ENCODE measurements at regions not wholly inside any gene's neighbourhood (a gene's known extent, or its start where the extent isn't known, plus 50 kb on each side); places are given as distances from the start of the nearest gene placed in this dataset.
A peak's percentile ranks its signal among the peaks of the same experiment; 100 is the strongest.
"Not testable (repeated sequence)": the region's sequence is repeated elsewhere in the genome, so short reads cannot be mapped to it uniquely, and the experiment has no call there.

DNA sequence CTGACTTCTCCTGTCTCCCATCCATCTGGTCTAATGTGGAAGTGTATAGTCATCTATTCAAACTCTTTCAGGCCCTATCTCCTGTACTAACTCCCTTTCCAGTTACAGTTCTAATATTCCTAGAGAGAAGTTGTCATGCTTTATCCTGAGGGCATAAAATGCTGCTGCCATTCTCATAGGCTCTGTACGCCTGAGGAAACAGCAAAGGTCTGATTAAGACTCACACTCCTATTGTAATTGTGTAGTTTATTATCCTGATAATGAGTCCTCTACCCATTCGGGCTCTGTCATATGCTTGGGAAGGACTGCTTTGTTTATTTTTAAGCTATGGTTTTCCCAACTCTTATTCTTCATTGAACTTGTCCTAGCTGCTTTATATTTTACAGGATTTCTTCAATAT, 290.4 kb downstream of the TMEM38B start:
- DNase-seq: no peak

DNA sequence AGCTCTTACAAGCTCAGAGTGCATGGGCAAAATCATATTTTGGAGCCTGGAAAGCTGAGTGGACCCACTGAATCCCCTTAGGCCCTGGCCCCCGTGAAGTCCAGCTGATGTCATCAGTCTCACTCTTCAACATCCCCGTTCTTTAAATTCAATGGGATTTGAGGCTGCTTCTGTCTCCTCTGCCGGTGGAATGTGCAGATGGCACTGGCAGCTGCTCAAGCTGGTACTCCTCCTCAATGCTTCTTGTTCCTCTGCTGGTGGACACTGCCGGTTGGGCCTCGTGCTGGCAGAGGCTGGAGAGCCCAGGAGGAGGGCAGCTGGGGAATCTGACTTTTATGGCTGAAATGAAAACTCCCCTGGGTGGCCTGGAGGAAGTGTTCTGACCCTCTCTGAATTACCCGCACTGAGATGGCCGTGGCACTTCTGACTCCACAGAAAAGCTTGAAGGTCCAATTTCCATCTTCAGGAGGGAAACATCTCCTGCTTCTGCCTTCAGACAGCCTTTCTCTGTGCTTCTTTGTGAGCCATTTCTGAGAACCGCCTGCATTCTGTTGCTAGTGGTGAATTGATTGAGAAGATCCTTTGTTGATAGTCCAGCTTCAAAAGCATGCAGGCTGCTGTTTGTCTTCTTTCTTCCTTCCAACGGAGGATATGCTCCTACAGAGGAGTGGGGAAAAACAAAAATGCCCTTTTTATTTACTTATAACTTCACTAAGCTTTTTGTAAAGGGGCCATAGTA, 298.9 kb downstream of the TMEM38B start:
- DNase-seq: no peak

DNA sequence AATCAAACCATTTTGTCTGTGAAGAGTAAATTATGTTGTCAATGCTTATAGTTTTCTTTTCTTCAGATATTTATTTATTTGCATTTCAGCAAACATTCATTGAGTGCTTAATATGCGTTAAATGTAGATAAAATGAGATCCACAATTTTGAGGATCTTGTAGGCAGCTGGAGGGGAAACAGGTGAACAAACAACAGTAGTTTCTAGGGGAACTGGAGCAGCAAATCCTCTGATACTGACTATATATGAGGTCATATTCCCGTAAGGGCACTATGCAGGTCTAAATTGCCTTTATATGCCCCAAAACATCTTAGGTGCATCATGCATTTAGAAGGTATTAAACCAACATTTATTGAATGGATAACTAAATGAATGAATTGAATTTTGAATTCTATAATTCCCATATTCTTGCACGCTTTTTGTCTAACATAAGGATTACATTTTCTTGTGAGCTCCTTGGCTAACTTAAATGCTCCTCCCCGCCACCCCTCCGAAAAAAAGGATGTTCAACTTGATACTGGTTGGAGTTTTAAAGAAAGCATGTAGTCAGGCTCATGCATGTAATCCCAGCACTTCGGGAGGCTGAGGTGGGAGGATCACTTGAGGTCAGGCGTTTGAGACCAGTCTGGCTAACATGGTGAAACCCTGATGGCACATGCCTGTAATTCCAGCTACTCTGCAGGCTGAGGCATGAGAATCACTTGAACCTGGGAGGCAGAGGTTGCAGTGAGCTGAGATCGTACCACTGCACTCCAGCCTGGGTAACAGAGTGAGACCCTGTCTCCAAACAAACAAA, 299.8 kb downstream of the TMEM38B start:
- no peak for DNase-seq

DNA sequence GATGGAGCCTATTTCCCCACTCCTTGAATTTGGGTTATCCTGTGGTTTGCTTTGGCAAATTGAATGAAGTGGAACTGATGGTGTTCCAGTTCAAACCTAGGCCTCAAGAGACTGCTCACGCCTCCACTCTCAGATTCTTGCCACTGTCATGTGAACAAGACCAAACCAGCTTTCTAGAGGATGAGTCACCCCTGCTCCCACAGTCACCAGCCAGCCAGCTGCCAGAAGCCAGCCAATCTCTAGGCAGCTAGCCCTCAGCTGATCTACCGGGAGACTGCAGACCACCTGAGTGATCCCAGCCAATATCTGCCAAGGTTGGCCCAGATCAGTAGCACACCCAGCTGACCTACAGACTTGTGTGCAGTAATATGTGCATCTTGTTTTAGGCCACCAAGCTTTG, 300.6 kb downstream of the TMEM38B start:
- DNase-seq: no peak

DNA sequence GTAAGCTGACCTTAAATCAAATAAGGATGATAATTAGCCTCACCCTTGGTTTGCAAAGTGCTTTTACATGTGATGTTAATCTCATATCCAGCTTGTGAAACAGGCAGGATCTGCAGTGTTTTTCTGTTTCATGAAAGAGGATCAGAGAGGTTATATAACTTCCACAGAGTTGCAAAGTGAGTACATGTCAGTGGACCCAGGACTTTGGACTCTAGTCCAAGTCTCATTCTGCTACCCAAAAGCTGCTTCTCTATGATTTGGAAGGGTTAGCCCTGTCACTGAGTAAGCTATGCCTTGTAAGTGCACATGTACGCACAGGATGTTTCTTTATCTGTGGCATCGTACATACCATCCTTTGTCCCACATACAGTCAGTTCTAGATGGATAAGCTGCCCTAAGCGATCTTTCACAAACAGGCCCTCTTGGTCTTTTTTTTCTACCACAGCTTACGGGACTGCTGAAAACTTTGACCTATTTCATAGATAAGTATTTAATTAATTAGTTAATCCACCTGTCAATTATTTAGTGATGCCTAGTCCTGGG, 322.9 kb downstream of the TMEM38B start:
- no peak for DNase-seq

DNA sequence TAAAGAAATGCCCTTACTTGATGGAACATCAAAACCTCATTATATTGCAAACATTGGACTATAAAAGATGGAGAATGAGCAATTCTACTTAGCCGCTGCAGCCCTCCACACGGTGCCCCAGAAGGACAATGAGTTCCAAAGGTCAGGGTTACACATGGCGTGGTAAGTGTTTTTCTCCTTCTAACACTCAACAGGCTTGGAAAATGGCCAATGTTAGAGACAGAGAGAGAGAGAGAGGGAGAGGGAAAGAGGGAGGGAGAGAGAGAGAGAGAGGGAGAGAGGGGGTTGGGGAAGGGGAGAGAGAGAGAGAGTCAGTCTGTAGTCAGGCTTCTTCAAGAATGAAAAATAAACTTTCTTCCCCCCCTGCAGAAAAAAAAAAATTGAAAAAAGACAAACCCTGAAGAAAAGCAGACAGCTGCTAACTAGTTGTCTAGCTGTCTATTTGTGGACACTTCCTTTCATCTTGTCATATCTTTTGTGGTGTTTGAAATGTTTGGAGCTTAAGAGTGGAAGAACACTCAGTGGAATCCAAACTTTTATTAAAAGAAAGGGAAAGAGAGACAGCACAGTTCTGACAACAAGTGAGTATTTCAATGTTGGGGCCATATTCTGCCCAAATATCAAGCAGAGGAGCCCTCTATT, 324.8 kb downstream of the TMEM38B start:
- DNase-seq: no peak

DNA sequence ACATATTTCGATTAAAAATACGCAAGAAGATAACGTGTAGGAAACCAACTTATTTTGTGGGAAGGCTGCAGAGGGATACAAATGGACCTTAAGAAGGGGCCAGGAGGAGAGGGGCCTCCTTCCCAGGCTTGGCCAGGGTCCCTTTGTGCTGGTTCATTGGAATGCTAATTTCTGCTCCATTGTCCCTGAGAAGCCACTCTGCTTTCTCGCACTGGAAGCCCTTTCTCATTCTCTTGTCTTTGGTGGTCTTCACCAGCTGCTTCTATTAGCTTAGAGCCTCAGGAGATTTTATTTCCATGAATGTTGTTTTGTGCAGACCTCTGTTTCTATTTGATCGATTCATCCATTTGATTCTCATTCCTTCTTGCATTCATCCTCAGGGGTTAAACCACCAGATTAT, 325.4 kb downstream of the TMEM38B start:
- no peak for DNase-seq

DNA sequence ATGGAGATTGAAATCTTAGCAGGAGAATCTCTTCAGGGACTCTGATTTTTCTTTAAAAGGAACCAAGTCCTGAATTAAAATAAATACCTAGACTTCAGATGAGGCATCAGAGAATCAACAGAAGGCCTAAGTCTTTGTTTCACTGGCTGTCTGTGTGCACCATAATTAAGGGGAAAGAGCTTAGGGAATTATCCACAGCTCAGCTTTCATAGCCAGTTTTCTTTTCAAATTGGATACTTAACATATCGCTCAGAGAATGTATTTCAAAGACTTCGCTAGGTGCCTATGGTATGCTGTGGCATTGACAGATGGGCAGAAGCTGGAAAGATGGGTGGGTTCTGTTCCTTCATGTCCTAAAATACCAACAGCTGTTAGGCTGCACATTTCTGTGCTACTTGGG, 325.8 kb downstream of the TMEM38B start:
- no peak for DNase-seq

DNA sequence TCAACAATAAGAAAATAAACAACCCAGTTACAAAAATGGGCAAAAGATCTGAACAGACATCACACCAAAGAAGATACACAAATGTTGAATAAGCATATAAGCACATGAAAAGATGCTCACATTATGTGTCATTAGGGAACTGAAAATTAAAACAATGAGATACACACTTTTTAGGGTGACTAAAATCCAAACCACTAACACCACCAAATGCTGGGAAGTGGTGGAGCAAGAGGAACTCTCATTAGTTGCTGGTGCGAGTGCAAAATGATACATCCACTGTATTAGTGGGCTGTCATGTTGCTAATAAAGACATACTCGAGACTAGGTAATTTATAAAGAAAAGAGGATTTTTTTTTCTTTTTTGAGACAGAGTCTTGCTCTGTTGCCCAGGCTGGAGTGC, 329.1 kb downstream of the TMEM38B start:
- DNase-seq: peak; percentile 9

DNA sequence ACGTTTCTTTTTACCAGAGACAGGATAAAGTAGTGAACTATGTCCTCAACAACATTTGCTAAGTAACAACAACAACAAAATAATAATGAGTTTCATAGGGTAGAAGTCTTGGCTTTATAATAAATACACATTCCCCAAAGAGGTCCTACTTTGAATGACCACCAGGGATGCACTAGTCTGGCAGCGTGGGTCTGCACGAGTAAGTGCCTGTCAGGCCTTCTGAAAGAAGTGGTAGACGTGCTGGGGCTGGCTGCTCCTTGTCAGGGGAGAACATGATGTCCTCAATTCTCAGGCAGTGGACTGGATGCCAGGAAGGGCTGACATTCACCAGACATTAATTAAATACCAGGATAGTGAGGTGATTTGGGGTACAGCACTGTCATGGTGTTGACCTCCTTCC, 331.1 kb downstream of the TMEM38B start:
- DNase-seq: no peak

DNA sequence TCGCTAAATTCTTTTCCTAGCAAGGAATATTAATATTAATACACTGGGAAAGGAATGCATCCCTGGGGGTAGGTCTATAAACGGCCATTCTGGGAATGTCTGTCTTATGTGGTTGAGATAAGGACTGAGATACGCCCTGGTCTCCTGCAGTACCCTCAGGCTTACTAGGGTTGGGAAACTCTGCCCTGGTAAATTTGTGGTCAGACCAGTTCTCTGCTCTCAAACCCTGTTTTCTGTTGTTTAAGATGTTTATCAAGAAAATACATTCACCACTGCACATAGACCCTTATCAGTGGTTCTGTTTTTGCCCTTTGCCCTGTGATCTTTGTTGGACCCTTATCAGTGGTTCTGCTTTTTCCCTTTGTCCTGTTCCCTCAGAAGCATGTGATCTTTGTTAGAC, 335.8 kb downstream of the TMEM38B start:
- DNase-seq: not testable (repeated sequence)

DNA sequence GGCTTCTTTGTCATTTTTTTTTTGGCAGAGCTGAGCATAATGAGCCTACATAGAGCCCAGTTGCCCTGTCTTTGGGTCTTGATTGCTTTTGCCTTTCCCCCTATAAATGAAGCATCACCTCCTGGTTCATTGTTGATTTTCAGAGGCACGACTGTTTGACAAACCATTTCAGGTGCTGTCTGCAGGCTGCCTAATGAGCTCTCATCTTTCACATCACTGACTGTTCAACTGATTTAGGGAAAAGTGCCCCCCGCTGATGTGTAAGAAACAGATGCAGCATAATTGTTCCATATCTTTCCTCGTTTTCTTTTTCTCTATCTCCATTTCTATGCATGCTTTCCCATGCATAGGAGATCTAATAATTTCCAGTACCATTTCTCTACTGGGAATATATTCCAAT, 338.6 kb downstream of the TMEM38B start:
- no peak for DNase-seq

DNA sequence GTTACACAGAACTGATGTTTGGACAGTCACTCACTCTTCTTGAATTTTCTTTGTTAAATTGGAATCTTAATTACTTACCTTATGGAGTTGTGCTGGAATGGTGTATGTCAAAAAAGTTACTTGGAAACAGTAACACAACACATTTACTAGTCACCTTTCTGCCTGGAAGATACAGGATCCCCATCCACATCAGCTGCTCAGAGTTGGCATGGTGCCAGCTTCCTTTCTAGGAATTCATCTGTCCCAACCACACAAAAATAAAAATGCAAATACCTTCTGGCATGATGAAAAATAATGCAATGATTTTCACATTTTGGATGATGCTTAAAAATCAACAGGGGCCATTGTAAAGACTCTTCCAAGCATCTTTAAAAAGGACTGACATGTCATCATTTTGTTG, 341.5 kb downstream of the TMEM38B start:
- DNase-seq: no peak

DNA sequence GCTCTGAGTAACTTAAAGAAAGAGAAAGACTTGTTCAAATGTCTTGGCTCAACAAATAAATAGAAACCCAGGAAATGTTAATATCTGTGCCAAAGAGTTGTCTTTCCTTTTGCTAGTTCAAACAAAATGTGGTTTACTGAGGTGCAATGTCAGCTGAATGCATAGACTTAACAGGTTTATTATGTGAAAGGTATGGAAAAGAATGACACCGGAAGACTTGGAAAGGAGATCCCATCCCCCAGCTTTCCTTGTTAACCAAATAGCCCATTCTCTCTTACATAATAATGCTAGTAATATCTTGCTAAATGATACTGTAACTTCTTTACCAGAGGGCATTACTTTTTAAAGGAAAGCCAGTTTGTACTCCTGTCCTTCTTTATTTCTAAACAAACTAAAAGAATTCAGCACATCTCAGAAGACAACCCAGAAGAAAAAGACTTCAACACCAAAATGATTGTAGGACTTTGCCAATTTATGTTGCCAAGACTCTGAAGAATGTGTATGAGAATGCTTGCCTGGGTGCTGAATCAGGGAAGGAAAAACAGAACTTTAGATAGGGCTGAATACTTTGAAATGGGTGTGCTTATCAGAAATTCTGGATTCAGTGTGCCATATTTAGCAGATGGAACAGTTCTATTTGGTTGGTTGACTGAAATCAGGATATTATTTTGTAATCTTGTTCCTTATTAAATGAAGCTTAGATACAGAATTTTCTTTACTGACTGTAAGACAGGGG, 344.1 kb downstream of the TMEM38B start:
- no peak for DNase-seq

DNA sequence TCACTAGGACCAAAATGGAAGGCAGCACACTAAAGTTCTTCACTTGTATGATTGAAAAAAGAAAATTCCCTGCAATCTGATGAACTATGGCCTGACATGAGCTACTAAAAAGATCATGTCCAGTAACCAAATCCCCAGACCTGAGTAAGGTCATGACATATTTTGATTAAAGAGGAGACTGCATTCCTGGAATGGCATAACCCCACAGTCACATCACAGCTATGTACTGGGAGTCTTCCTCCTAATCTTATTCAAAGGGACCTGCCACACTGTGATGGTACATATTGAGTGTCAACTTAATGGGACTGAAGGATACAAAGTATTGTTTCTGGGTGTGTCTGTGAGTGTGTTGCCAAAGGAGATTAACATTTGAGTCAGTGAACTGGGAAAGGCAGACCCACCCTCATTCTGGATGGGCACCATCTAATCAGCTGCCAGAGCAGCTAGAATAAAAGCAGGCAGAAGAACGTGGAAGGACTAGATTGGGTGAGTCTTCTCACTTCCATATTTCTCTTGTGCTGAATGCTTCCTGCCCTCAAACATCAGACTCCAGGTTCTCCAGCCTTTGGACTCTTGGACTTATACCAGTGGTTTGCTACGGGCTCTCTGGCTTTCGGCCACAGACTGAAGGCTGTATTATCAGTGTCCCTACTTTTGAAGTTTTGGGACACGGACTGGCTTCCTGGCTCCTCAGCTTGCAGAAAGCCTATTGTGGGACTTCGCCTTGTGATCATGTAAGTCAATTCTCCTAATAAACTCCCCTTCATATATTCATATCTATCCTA, 345.0 kb downstream of the TMEM38B start:
- DNase-seq: no peak

DNA sequence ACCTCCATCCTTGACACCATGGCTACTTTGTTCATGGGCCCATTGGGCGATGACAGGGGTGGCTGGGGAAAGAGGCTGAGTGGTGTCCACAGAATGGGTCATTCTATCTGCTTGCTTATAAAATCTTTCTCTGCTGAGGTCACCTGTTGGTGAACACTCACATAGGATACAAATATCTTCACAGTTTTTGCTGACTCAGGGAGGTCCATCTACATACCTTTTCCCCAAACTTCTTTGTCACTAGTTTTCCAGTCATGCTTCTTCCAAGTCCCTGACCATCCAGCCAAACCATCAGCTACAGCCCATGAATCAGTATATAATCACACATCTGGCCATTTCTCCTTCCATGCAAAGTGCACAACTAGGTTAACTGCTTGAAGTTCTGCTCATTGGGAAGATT, 347.6 kb downstream of the TMEM38B start:
- not testable (repeated sequence) for DNase-seq

DNA sequence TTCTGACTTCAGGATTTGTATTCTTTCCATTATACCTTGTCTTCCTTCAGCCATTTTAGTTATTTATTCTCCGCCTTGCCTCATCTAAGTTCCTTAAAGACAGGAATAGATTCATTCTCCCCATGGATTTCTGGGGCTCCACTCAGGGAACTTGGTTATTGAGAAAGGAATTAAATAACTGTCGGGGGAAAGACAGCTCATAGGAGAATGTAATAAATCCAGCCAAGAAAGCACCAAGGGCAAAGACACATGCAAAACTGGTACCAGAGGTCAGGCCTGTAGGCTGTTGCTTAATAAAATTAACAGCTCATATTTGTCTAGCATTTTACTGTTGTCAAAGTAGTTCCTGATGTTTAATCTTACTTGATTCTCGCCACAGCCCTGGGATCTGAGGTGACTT, 357.2 kb downstream of the TMEM38B start:
- no peak for DNase-seq

DNA sequence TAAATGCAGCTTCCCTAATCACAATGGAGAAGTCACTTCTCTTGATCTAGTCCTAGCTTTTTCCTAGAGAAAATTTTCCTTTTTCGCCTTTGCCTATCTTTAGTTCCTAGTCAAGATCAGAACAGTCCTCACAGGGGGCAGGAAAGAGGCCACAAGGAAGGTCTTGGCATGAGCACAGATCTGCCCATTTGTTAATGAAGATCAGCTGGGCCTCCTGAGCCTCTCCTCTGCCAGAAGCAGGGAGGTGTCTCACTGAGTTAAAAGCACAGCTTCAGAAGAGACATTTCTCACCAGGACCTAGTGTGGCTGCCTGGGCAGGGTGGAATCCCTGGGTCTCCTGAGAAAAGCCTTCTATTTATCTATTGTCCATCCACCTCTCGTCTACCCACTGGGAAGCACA, 357.8 kb downstream of the TMEM38B start:
- DNase-seq: no peak

DNA sequence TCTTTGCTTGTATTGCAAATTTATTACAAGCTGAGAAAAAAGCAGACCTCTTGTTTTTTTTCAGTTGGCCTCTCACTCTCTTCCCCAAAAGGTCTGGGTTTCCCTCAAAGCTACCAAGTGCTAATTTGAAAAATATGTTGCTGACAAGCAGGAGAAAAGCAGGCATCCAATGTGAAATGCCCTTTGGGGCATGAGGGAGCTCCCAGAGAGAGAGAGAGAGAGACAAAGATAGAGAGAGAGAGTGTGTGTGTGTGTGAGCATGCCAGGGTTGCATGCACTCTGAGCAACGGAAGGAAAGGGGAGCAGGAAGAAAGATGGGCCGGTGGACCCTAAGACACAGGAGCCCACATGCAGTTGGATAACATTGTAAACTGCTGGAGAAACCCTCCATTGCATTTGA, 358.4 kb downstream of the TMEM38B start:
- no peak for DNase-seq

DNA sequence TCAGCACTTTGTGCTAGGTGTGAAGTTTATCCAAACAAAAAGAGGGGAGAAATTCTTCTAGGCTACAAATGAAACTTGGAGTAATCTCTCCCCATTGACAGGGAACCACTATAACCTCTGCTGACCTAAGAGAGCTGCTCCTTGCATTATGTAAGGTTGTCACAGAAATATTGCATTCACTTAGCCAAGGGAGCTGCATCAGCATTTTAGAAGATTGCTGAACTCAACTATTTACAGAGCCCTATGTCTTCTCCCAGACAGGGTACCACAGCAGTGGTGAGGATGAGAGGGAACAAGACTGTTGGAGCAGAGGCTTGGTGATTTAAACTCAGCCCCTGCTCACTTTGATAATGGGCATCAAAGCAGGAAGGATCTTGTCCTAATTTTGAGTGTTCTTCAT, 362.0 kb downstream of the TMEM38B start:
- no peak for DNase-seq

DNA sequence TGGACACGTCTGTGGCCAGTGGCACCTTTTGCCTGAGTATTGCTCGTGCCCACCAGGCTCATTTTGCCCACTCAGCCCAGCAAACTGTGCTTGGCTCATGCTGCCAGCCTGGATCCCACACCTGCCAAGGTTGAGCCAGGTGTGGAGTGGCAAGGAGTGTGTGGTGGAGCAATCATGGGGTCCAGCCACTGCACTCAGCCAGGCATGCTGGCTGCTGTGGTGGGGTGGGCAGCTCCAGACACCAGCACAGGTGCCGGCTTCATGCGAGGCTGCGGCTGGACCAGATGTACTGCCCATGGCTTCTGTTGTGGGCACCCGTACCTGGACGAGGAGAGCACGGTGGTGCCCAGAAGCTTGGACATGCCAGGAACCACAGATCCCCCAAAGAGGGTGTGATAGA, 364.1 kb downstream of the TMEM38B start:
- DNase-seq: no peak

DNA sequence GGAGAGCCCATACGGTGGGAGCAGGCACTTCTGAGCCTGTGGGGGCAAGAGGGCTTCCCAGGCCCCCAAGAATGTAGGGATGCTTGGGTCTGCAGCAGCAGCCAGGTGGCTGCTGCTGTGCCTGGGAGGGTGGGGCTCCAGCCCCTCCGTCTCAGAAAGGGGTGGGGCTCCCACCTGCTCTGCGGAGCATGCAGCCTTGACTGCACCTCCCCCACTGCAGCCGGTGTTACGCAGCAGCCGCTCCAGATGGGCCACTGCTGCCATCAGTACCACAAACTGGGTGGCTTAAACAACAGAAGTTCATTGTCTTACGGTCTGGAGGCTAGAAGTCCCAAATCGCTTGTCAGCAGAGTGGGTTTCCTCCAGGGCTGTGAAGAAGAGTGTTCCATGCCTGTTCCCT, 365.5 kb downstream of the TMEM38B start:
- no peak for DNase-seq

Data from activated CD4-positive, alpha-beta T cell treated with anti-CD3 and anti-CD28 coated beads, Interleukin-10, Interleukin-2, amounts not matched to agents 100 ng/mL and 50 ng/mL, durations not matched to agents 16 hours and 8 hours (primary cell).